ENCODE measurements at regions not wholly inside any gene's neighbourhood (a gene's known extent, or its start where the extent isn't known, plus 50 kb on each side); places are given as distances from the start of the nearest gene placed in this dataset.

- DNase-seq (ENCODE audit: low spot score), result no peak
These were observed 334.9 kb downstream of the CYP26B1 start for GRCh38 chr2:71812736-71813135.

GRCh38 chr2:71811726-71812125 lies 335.9 kb downstream of the CYP26B1 start:
- DNase-seq (ENCODE audit: low spot score), result no peak

- DNase-seq (ENCODE audit: low spot score), result no peak
These were observed 336.5 kb downstream of the CYP26B1 start for GRCh38 chr2:71811157-71811556.

- DNase-seq (ENCODE audit: low spot score), result no peak
These were observed 339.8 kb downstream of the CYP26B1 start for GRCh38 chr2:71807581-71808451.

- no peak for DNase-seq (ENCODE audit: low spot score)
These were observed 341.2 kb downstream of the CYP26B1 start for GRCh38 chr2:71806432-71806831.

- DNase-seq (ENCODE audit: low spot score), result no peak
These were observed 343.3 kb downstream of the CYP26B1 start for GRCh38 chr2:71804281-71804751.

- DNase-seq (ENCODE audit: low spot score), result no peak
These were observed 344.3 kb downstream of the CYP26B1 start for GRCh38 chr2:71803398-71803797.

GRCh38 chr2:71802556-71802955 lies 345.1 kb downstream of the CYP26B1 start:
- DNase-seq (ENCODE audit: low spot score), result no peak

- DNase-seq (ENCODE audit: low spot score), result no peak
These were observed 345.7 kb downstream of the CYP26B1 start for GRCh38 chr2:71801969-71802368.

GRCh38 chr2:71801556-71801955 lies 346.1 kb downstream of the CYP26B1 start:
- DNase-seq (ENCODE audit: low spot score), result no peak

GRCh38 chr2:71800851-71801250 lies 346.8 kb downstream of the CYP26B1 start:
- DNase-seq (ENCODE audit: low spot score), result no peak

GRCh38 chr2:71800106-71800809 lies 346.9 kb downstream of the DYSF start:
- DNase-seq (ENCODE audit: low spot score), result no peak

- DNase-seq (ENCODE audit: low spot score), result no peak
These were observed 345.7 kb downstream of the DYSF start for GRCh38 chr2:71799013-71799575.

GRCh38 chr2:71798266-71799012 lies 345.1 kb downstream of the DYSF start:
- no peak for DNase-seq (ENCODE audit: low spot score)

GRCh38 chr2:71797035-71797810 lies 343.9 kb downstream of the DYSF start:
- no peak for DNase-seq (ENCODE audit: low spot score)

- DNase-seq (ENCODE audit: low spot score), result no peak
These were observed 342.8 kb downstream of the DYSF start for GRCh38 chr2:71796174-71796593.

GRCh38 chr2:71795486-71795885 lies 342.1 kb downstream of the DYSF start:
- DNase-seq (ENCODE audit: low spot score), result no peak

- no peak for DNase-seq (ENCODE audit: low spot score)
These were observed 341.2 kb downstream of the DYSF start for GRCh38 chr2:71794611-71795010.

- DNase-seq (ENCODE audit: low spot score), result no peak
These were observed 340.6 kb downstream of the DYSF start for GRCh38 chr2:71793926-71794325.

- no peak for DNase-seq (ENCODE audit: low spot score)
These were observed 339.8 kb downstream of the DYSF start for GRCh38 chr2:71792926-71793761.

Measured in CD4-positive, alpha-beta T cell treated with Interleukin-15 for 4 hours (primary cell).